Activated gamma-delta T cell (primary cell): ENCODE measurements at regions not wholly inside any gene's neighbourhood (a gene's known extent, or its start where the extent isn't known, plus 50 kb on each side); places are given as distances from the start of the nearest gene placed in this dataset.
"Not testable (repeated sequence)": the region's sequence is repeated elsewhere in the genome, so short reads cannot be mapped to it uniquely, and the experiment has no call there.

Source experiments
- DNase-seq: peaks from one replicate; lab custom pipeline; 2025; lab: John Stamatoyannopoulos, UW

DNA sequence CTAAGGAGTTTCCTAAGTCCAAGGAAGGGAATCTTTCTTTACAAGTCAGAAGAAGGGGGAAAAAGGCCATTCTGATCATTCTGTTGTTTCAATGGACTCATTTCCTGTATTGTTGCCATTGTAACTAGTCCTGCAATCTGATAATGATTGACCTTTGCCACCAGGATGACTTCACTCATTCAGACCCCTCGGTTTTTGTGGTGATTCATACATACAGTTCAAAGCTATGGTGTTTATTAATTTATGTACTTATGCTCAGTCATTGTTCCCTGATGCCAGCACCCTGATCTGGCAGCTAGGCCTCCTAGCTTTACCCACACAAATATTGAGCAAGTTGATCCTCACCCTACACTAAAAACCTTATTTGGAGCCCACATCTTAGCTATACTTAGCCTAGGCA lies 57.6 kb upstream of the ZNF519 start:
- no peak for DNase-seq

DNA sequence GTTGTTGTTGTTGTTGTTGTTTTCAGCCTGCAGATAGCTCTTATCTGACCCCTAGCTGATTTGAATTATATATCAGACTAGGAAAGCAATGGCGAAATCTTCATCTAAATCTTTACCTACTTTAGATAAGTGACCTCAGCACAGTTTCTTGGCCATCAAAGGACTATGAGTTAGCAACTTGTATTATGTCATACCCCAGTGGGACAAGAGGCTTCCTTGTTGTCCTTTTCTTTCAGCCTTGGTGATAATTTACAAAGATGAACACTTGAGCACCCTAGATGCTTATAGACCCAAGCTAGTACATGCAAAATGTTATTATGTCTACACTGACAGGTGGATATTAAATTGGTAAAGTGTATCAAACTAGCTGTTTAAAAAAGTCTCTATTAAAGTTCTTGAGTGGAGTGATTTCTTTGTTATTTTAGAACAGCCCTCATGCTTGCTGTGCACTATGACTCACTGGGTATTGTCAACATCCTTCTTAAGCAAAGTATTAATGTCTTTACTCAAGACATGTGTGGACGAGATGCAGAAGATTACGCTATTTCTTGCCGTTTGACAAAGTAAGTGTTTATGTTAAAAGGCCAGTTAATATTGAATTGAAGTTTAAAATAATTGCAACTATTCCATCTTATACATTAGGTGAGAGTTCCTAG lies 56.6 kb upstream of the ZNF519 start:
- DNase-seq = not testable (repeated sequence)
